ENCODE measurements at regions not wholly inside any gene's neighbourhood (a gene's known extent, or its start where the extent isn't known, plus 50 kb on each side); places are given as distances from the start of the nearest gene placed in this dataset.

DNA sequence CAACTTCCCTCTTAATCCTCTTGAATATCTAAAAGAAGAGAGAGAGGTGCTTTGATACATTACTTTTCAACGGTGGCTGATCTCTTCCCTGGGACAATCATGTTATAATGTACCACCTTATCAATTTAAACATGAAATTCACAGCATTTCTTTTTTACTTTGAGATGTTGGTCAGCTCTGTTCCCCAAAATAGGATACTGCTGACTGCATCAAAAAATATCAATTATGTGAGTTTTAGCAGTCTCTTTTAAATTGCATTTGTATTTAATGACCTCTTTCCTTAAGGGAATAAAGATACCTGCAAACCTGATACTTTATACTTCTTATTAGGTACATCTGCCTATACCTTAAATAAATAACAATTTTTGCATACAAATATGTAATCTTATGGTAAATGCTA, 58.4 kb upstream of the MARCHF11 start:
- Histone ChIP-seq H3K4me3 (ENCODE audit: low read length) (no peak overlapping the region), H3K27me3 (ENCODE audit: low read length) (no peaks in the 10 kb centered on the region), H3K9me3 (ENCODE audit: low read length) (peaks cover 7% of the 10 kb centered on the region), H4K20me1 (ENCODE audit: insufficient read depth, low read depth, low read length) (no peaks in the 10 kb centered on the region), H3K36me3 (ENCODE audit: insufficient read depth, low read length) (no peaks in the 10 kb centered on the region), H2AFZ (ENCODE audit: low read length) (no peak overlapping the region), H3K79me2 (ENCODE audit: low read length) (no peaks in the 10 kb centered on the region), H3K27ac (ENCODE audit: low read length) (no peak overlapping the region), H3K9ac (ENCODE audit: low read length) (no peak overlapping the region), H3K4me1 (ENCODE audit: low read length) (no peaks in the 10 kb centered on the region), H3K4me2 (ENCODE audit: low read depth, low read length, poor library complexity, severe bottlenecking) (no peak overlapping the region), H3K9me2 (replicated peaks; ENCODE audit: insufficient read depth, low read length) (no peaks in the 10 kb centered on the region)
- DNase-seq = no peak

DNA sequence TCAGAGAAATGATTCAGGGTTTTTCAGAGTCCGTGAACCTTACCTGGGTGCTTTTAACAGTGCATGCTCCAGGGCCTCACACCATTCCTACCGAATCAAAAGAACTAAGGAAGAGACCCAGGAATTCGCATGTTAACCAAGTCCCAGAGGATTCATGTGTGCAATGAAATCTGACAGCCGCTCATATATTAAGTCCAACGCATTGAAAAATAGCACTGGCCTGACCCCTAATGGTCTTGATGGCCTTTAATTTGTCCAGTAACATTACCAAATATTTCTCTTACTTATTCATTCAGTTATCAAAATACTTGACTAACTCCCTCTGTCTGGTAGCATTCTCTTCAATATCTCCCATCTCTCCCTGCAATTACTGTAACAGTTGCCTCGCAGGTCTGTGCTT, 55.0 kb upstream of the MARCHF11 start:
- Histone ChIP-seq H3K4me3 (ENCODE audit: low read length) (no peak overlapping the region), H3K27me3 (ENCODE audit: low read length) (no peaks in the 10 kb centered on the region), H3K4me2 (ENCODE audit: low read depth, low read length, poor library complexity, severe bottlenecking) (no peak overlapping the region), H3K9me2 (replicated peaks; ENCODE audit: insufficient read depth, low read length) (no peaks in the 10 kb centered on the region), H2AFZ (ENCODE audit: low read length) (no peak overlapping the region), H3K36me3 (ENCODE audit: insufficient read depth, low read length) (no peaks in the 10 kb centered on the region), H3K27ac (ENCODE audit: low read length) (no peak overlapping the region), H3K9me3 (ENCODE audit: low read length) (peaks cover 7% of the 10 kb centered on the region), H3K9ac (ENCODE audit: low read length) (no peak overlapping the region), H4K20me1 (ENCODE audit: insufficient read depth, low read depth, low read length) (no peaks in the 10 kb centered on the region), H3K4me1 (ENCODE audit: low read length) (no peaks in the 10 kb centered on the region), H3K79me2 (ENCODE audit: low read length) (no peaks in the 10 kb centered on the region)
- no peak for DNase-seq

DNA sequence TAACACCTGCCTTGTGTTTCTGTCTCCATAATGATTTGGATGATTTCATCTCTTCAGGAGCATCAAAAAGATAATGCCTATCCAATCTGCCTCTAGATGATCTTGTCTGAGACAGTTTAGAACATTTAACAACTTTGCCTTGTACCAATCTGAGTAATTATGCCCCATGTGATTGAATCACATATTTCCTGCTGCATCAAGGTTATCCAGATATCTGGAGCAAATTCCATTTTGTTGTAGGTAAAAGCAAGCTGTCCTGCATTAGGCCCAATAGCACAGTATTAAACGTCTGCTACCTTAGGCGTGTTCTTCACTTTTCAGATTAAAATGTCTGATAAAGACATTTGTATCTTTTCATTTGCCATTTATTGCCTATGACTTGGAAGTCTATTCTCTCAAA, 54.1 kb upstream of the MARCHF11 start:
- no peaks in the 10 kb centered on the region for H3K27me3 ChIP-seq (ENCODE audit: low read length)
- H3K9me3 ChIP-seq (ENCODE audit: low read length) = peaks cover 7% of the 10 kb centered on the region; the same call in 1 of the 2 replicates
- no peaks in the 10 kb centered on the region for H4K20me1 ChIP-seq (ENCODE audit: insufficient read depth, low read depth, low read length)
- no peak overlapping the region for H2AFZ ChIP-seq (ENCODE audit: low read length)
- no peak overlapping the region for H3K4me3 ChIP-seq (ENCODE audit: low read length)
- no peaks in the 10 kb centered on the region for H3K9me2 ChIP-seq (replicated peaks; ENCODE audit: insufficient read depth, low read length)
- H3K27ac ChIP-seq (ENCODE audit: low read length) = no peak overlapping the region
- H3K4me1 ChIP-seq (ENCODE audit: low read length) = no peaks in the 10 kb centered on the region
- H3K79me2 ChIP-seq (ENCODE audit: low read length) = no peaks in the 10 kb centered on the region
- H3K4me2 ChIP-seq (ENCODE audit: low read depth, low read length, poor library complexity, severe bottlenecking) = no peak overlapping the region
- H3K9ac ChIP-seq (ENCODE audit: low read length) = no peak overlapping the region
- H3K36me3 ChIP-seq (ENCODE audit: insufficient read depth, low read length) = no peaks in the 10 kb centered on the region
- no peak for DNase-seq

DNA sequence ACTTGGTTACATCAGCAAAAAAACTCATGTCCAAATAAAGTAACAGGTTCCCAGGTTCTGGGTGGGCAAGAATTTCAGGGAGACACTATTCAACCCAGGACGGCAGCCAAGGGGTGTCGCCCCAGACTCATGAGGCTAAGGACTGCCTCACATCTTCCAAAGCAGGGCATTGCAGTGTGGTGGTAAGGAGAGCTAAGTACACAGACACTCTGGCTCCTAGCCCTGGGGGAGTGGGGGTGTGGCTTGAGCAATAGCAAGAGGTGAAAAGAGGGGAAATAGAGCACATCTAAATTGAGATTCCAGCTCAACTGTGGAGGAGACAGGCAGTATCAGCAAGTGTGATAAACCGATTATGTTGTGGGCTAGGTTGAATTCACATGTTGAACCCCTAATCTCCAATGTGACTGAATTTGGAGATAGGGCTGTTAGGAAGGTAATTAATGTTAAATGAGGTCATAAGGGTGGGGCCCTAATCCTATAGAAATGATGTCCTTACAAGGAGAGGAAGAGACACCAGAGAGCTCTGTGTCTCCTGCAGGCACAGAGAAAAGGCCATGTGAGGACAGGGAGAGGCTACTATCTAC, 49.9 kb upstream of the MARCHF11 start:
- Histone ChIP-seq H3K27me3 (ENCODE audit: low read length) (no peaks in the 10 kb centered on the region), H3K27ac (ENCODE audit: low read length) (no peak overlapping the region), H3K4me2 (ENCODE audit: low read depth, low read length, poor library complexity, severe bottlenecking) (no peak overlapping the region), H3K9me3 (ENCODE audit: low read length) (no peaks in the 10 kb centered on the region), H3K4me3 (ENCODE audit: low read length) (no peak overlapping the region), H3K9ac (ENCODE audit: low read length) (no peak overlapping the region), H3K36me3 (ENCODE audit: insufficient read depth, low read length) (no peaks in the 10 kb centered on the region), H2AFZ (ENCODE audit: low read length) (no peak overlapping the region), H3K79me2 (ENCODE audit: low read length) (no peaks in the 10 kb centered on the region), H4K20me1 (ENCODE audit: insufficient read depth, low read depth, low read length) (no peaks in the 10 kb centered on the region), H3K9me2 (replicated peaks; ENCODE audit: insufficient read depth, low read length) (no peaks in the 10 kb centered on the region), H3K4me1 (ENCODE audit: low read length) (no peaks in the 10 kb centered on the region)
- no peak for DNase-seq

Data from Karpas-422 (cell line).